Osteoblast (primary cell): ENCODE measurements at regions not wholly inside any gene's neighbourhood (a gene's known extent, or its start where the extent isn't known, plus 50 kb on each side); places are given as distances from the start of the nearest gene placed in this dataset.

Source experiments
- DNase-seq: peaks from one replicate; pipeline ENCODE4 v3.0.0; 2011; ENCODE audit warnings: low spot score, mixed read lengths; ENCODE audit not compliant: insufficient read length; ENCODE audit errors: missing footprints
- H2AFZ ChIP-seq: 2 replicates; pipeline ENCODE4 v1.6.0; 2011; ENCODE audit warnings: mild to moderate bottlenecking, low read length
- H3K27ac ChIP-seq: 2 replicates; pipeline ENCODE4 v1.5.1; 2011; ENCODE audit warnings: mild to moderate bottlenecking, low read depth, low read length, moderate library complexity
- H3K27me3 ChIP-seq: 2 replicates; pipeline ENCODE4 v1.6.0; 2012; ENCODE audit warnings: mild to moderate bottlenecking, control low read depth, inconsistent platforms, low read length, moderate library complexity; ENCODE audit not compliant: insufficient read depth
- H3K36me3 ChIP-seq: 2 replicates; pipeline ENCODE4 v1.5.1; 2011; ENCODE audit warnings: mild to moderate bottlenecking, low read length, control low read depth, moderate library complexity; ENCODE audit not compliant: insufficient read depth
- H3K4me1 ChIP-seq: 2 replicates; pipeline ENCODE4 v1.5.1; 2011; ENCODE audit warnings: mild to moderate bottlenecking, low read length, control low read depth, moderate library complexity; ENCODE audit not compliant: insufficient read depth
- H3K4me2 ChIP-seq: 2 replicates; pipeline ENCODE4 v1.6.0; 2011; ENCODE audit warnings: mild to moderate bottlenecking, low read length; ENCODE audit not compliant: insufficient read depth
- H3K4me3 ChIP-seq: fragments of 200-600 bp; sonication (generic); 3 replicates; pipeline ENCODE4 v1.5.1; 2012; ENCODE audit warnings: mild to moderate bottlenecking, low read length, inconsistent platforms; ENCODE audit not compliant: insufficient read depth
- H3K79me2 ChIP-seq: 2 replicates; pipeline ENCODE4 v1.6.0; 2012; ENCODE audit warnings: mild to moderate bottlenecking, low read length, control low read depth, inconsistent platforms; ENCODE audit not compliant: insufficient read depth
- H3K9me3 ChIP-seq: 2 replicates; pipeline ENCODE4 v1.5.1; 2011; ENCODE audit warnings: low read depth, low read length, control low read depth
- H4K20me1 ChIP-seq: 2 replicates; pipeline ENCODE4 v1.6.0; 2012; ENCODE audit warnings: mild to moderate bottlenecking, low read length, control low read depth; ENCODE audit not compliant: insufficient read depth
- CTCF ChIP-seq: IDR thresholded peaks from 2 replicates; pipeline ENCODE4 v1.5.1; 2011; ENCODE audit warnings: mild to moderate bottlenecking, low read depth, low read length, moderate library complexity; ENCODE audit errors: extremely low read depth

DNA sequence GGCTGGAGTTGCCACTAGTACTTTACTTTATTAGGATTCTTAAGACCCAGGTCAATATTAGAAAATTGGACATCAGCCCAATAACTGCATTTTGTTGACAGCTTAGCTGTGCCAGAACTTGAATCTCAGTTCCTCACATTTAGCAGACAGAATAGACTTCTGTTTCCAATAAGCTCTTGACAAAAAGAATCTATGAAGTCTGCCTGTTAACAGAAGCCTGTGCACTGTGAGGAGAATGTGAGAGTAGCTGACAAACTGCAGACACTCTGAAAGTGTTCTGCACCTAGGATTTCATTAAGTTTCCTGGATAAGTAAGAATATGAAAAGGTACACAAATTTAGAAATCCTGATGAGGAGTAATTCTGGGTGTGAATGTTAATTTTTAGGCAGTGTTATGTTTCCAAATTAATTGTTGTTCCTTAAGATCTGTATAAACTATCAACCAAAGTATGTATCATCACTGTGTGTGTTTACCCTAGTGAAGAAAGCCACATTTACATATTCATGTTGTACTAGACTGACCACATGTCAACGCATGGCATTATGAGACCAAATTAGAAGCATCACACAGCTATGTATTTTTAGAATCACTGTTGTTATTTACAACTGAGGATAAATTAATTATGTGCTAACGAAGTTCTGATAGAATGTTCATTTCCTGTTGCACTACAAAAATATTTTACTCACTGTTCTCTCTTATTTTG is 756.4 kb upstream of the IGFBP7 start:
- H3K9me3 ChIP-seq = no peaks in the 10 kb centered on the region
- no peaks in the 10 kb centered on the region for H4K20me1 ChIP-seq
- no peak overlapping the region for H3K27ac ChIP-seq
- no peak for DNase-seq
- H3K4me1 ChIP-seq = no peaks in the 10 kb centered on the region
- no peak overlapping the region for H3K4me2 ChIP-seq
- TF ChIP-seq CTCF = no peak
- no peak overlapping the region for H3K4me3 ChIP-seq
- no peaks in the 10 kb centered on the region for H3K27me3 ChIP-seq
- H2AFZ ChIP-seq = no peak overlapping the region
- no peaks in the 10 kb centered on the region for H3K79me2 ChIP-seq
- no peaks in the 10 kb centered on the region for H3K36me3 ChIP-seq

GRCh38 chr4:57865264-57865663 is 755.1 kb upstream of the IGFBP7 start:
- TF ChIP-seq CTCF = no peak
- no peak overlapping the region for H3K4me3 ChIP-seq
- H3K36me3 ChIP-seq = no peaks in the 10 kb centered on the region
- H3K4me1 ChIP-seq = no peaks in the 10 kb centered on the region
- H3K4me2 ChIP-seq = no peak overlapping the region
- H2AFZ ChIP-seq = no peak overlapping the region
- no peaks in the 10 kb centered on the region for H4K20me1 ChIP-seq
- no peak for DNase-seq
- no peaks in the 10 kb centered on the region for H3K9me3 ChIP-seq
- no peak overlapping the region for H3K27ac ChIP-seq
- H3K79me2 ChIP-seq = no peaks in the 10 kb centered on the region
- H3K27me3 ChIP-seq = no peaks in the 10 kb centered on the region

DNA sequence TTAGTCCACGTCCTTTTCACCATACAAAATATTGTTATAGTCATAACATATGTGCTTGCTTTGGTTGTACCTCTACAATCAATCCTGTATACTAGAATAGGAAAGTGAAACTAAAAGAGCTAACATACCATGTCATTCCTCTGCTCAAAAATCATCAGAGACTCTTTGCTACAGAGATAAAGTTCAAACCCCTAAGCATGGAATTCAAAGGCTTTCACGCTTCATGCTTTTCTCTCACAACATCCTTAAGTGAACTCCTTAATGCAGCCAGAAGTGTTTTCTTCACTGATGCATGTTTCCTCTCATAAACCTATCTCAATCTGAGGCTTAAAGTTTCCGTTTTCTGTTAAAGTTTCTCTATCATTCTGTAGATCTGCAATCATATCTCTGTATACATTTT is 744.6 kb upstream of the IGFBP7 start:
- H3K4me1 ChIP-seq = no peaks in the 10 kb centered on the region
- H3K36me3 ChIP-seq = no peaks in the 10 kb centered on the region
- H3K27ac ChIP-seq = no peak overlapping the region
- no peaks in the 10 kb centered on the region for H3K27me3 ChIP-seq
- DNase-seq = no peak
- no peak overlapping the region for H3K4me2 ChIP-seq
- no peaks in the 10 kb centered on the region for H4K20me1 ChIP-seq
- no peaks in the 10 kb centered on the region for H3K79me2 ChIP-seq
- no peaks in the 10 kb centered on the region for H3K9me3 ChIP-seq
- no peak for TF ChIP-seq CTCF
- no peak overlapping the region for H2AFZ ChIP-seq
- no peak overlapping the region for H3K4me3 ChIP-seq

- Histone ChIP-seq H3K4me3 (no peak overlapping the region), H3K4me1 (no peaks in the 10 kb centered on the region), H3K36me3 (no peaks in the 10 kb centered on the region), H3K27ac (no peak overlapping the region), H2AFZ (no peak overlapping the region), H3K9me3 (no peaks in the 10 kb centered on the region), H3K4me2 (no peak overlapping the region), H4K20me1 (no peaks in the 10 kb centered on the region), H3K79me2 (no peaks in the 10 kb centered on the region), H3K27me3 (no peaks in the 10 kb centered on the region)
- no peak for DNase-seq
- TF ChIP-seq CTCF = no peak
These were observed 740.0 kb upstream of the IGFBP7 start for GRCh38 chr4:57850141-57850540.
